ENCODE measurements at regions not wholly inside any gene's neighbourhood (a gene's known extent, or its start where the extent isn't known, plus 50 kb on each side); places are given as distances from the start of the nearest gene placed in this dataset.

DNA sequence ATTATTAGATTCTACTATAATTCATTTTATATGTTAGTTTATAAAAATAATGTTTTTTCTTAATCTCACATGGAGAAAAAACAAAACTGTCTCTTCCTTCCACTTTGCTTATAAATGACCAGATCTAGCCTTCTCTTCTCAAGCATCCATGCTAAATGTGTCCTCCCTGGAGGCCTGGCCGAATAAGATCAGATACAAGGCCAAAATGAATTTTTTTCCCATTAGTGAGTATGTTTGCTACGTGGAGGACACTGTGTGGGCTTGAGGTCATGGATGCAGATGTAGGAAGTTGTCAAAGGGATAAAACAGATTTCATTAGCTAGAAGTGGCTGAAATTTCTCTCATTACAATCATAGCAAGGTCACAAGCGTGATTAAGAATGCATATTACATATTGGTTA, 1244.9 kb upstream of the SEL1L start:
- Histone ChIP-seq H3K4me1 (ENCODE audit: low read depth) (no peaks in the 10 kb centered on the region), H3K9me3 (peaks cover 2% of the 10 kb centered on the region), H3K36me3 (ENCODE audit: low read depth) (no peaks in the 10 kb centered on the region), H3K4me3 (no peak overlapping the region)
- TF ChIP-seq, protein P1, sequence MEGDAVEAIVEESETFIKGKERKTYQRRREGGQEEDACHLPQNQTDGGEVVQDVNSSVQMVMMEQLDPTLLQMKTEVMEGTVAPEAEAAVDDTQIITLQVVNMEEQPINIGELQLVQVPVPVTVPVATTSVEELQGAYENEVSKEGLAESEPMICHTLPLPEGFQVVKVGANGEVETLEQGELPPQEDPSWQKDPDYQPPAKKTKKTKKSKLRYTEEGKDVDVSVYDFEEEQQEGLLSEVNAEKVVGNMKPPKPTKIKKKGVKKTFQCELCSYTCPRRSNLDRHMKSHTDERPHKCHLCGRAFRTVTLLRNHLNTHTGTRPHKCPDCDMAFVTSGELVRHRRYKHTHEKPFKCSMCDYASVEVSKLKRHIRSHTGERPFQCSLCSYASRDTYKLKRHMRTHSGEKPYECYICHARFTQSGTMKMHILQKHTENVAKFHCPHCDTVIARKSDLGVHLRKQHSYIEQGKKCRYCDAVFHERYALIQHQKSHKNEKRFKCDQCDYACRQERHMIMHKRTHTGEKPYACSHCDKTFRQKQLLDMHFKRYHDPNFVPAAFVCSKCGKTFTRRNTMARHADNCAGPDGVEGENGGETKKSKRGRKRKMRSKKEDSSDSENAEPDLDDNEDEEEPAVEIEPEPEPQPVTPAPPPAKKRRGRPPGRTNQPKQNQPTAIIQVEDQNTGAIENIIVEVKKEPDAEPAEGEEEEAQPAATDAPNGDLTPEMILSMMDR (IDR thresholded peaks at IDR 0.05), result no peak
- ATAC-seq (no peak), DNase-seq (no peak)
- intact Hi-C loops (cut with DNase I, micrococcal nuclease), result no loop called here

DNA sequence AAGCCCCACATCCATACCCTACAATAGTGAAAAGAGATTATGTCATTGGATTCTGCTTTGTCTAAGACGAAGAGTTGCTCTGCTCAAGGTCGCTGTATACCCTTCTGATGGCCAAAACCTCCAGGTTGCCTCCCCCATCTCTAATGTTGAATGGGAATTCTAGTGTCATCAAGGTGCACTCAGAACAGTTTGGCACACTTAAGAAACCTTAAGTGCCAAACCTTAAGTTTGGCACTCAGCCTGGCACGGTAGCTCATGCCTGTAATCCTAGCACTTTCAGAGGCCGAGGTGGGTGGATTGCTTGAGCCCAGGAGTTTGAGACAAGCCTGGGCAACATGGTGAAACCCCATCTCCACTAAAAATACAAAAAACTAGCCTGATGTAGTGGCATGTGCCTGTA, 1245.6 kb upstream of the SEL1L start:
- DNase-seq (no peak), ATAC-seq (no peak)
- intact Hi-C loops (cut with DNase I, micrococcal nuclease), result no loop called here
- peaks cover 2% of the 10 kb centered on the region for H3K9me3 ChIP-seq
- H3K4me3 ChIP-seq, result no peak overlapping the region
- no peaks in the 10 kb centered on the region for H3K36me3 ChIP-seq (ENCODE audit: low read depth)
- TF ChIP-seq, protein P1 (IDR thresholded peaks at IDR 0.05), result no peak
- H3K4me1 ChIP-seq (ENCODE audit: low read depth), result no peaks in the 10 kb centered on the region

DNA sequence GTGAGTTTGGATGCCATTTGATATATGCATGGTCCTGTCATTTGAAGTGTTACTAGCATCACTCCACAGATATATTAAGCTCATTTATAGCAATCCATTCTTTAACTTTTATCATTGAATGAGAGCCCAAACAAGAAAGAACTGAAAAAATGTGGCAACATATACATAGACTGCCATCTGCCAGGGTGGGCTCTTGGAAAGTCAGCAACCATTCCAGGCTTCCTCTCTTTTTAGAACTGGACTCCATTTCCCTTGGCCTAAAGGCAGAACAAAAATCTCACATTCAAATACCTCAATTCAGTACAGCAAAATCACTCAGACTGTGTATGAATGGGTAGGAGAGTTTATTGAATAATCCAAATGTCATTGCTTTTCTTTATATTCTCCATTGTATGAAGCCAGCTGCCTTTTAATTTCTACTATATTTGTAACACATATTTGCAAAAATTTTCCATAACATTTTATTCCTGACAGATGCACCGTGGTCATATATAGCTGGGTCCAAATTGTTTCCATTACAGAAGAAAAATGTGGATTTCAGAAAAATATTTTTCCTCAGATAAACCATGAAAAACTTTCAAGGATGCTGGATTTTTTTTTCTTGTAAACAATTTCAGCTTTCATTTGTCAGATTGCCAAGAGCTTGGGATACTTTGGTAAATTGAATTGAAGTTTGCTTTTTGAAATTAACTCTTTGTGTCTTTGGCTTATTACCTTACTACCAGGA, 1252.3 kb upstream of the SEL1L start:
- no peak overlapping the region for H3K4me3 ChIP-seq
- DNase-seq (no peak), ATAC-seq (no peak)
- H3K9me3 ChIP-seq, result no peaks in the 10 kb centered on the region
- intact Hi-C loops (cut with DNase I, micrococcal nuclease), result no loop called here
- TF ChIP-seq, protein P1 (IDR thresholded peaks at IDR 0.05), result no peak
- no peaks in the 10 kb centered on the region for H3K36me3 ChIP-seq (ENCODE audit: low read depth)
- H3K4me1 ChIP-seq (ENCODE audit: low read depth), result no peaks in the 10 kb centered on the region

DNA sequence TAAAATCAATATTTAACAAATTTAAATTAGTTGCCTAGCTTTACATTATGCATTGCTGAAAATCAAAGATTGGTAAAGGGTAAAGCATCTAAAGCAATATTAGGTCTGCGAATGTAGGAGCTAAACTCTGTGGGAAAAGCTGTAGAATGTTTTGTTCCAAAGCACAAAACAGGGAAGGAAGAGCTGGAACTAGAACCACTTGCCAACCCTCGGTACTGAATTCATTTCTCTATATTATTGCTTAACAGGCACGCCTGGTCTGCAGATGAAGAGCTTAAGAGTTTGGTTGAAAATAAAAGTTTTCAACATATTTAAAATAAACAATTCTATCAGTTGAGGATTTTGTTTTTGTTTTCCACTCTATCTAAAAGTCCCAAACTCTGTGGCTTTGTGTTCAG, 1252.8 kb upstream of the SEL1L start:
- H3K4me3 ChIP-seq, result no peak overlapping the region
- no peaks in the 10 kb centered on the region for H3K36me3 ChIP-seq (ENCODE audit: low read depth)
- intact Hi-C loops (cut with DNase I, micrococcal nuclease), result no loop called here
- TF ChIP-seq, protein P1 (IDR thresholded peaks at IDR 0.05), result no peak
- ATAC-seq, result no peak
- DNase-seq, result no peak
- H3K4me1 ChIP-seq (ENCODE audit: low read depth), result no peaks in the 10 kb centered on the region
- no peaks in the 10 kb centered on the region for H3K9me3 ChIP-seq

DNA sequence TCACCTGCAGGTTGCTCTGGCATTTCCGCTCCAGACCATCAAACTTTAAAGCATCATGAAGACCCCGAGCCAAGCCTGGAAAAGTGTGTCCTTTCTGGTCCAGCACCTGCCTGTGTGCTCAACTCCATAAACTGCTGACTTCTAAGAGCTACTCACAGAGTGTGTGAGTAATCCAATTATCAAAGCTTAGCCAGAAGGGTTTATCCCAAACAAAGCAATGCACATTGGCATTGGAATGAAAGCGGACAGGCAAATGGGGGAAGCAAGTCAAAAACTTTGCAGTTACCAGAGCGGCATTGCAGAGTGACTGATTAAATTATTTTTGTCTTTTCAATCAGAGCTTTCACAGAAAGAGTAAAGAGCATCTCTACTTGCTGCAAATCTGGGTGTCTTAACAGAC, 1262.4 kb upstream of the SEL1L start:
- ATAC-seq, result no peak
- DNase-seq, result no peak
- intact Hi-C loops (cut with DNase I, micrococcal nuclease), result no loop called here

More for the DNA sequence above, 1262.4 kb upstream of the SEL1L start:
- no peaks in the 10 kb centered on the region for H3K9me3 ChIP-seq
- TF ChIP-seq, protein P1 (IDR thresholded peaks at IDR 0.05), result no peak
- no peak overlapping the region for H3K4me3 ChIP-seq
- H3K4me1 ChIP-seq (ENCODE audit: low read depth), result no peaks in the 10 kb centered on the region
- no peaks in the 10 kb centered on the region for H3K36me3 ChIP-seq (ENCODE audit: low read depth)

Data from mucosa of descending colon (tissue), 3 donors.